Glomerular endothelial cell (primary cell): ENCODE measurements at regions not wholly inside any gene's neighbourhood (a gene's known extent, or its start where the extent isn't known, plus 50 kb on each side); places are given as distances from the start of the nearest gene placed in this dataset.
"Not testable (repeated sequence)": the region's sequence is repeated elsewhere in the genome, so short reads cannot be mapped to it uniquely, and the experiment has no call there.

Experiments
- DNase-seq: peaks from one replicate; pipeline ENCODE4 v3.0.0-alpha.2; 2011; ENCODE audit warnings: low read depth, low spot score; ENCODE audit errors: extremely low read depth

DNA sequence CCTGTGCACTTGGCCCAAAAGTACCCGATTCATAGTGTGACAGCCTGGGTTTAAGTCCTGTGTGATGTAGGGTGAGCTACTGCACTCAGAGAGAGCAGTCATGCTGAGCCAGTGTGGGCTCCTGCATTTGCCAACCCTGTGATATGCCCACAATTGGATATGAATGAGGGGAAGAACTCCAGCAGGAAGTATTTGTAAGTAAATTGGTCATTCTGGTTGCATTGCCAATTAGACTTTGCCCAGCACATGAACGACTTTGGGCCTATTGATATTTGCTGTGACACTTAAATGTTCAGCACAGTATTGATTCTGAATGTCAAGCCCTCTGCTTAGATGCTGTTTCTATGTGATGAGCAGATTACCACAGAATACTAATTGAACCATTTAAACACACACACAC is 570.9 kb downstream of the PIK3C3 start:
- no peak for DNase-seq

- DNase-seq = no peak
Measured at GRCh38 chr18:42527766-42528165, 572.7 kb downstream of the PIK3C3 start.

DNA sequence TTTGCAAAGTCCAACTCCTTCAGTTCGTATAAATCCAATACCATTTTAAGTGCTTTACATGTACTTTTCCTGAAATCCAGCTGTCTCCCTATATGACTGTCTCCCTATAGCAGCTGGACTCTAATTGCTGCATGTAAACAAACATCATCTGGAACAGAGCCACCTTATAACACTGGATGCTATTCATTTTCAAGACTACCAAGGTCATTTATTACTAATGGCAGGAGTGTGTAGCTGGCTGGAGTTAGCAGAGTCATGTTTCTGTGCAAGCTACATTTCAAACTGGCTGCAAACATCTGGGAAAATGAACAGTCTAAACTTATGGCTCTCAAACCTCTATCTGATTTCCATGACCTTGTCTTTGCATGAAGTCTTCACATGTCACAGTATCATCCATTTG is 575.2 kb downstream of the PIK3C3 start:
- no peak for DNase-seq

GRCh38 chr18:42532119-42532518 is 577.1 kb downstream of the PIK3C3 start:
- DNase-seq = no peak

DNA sequence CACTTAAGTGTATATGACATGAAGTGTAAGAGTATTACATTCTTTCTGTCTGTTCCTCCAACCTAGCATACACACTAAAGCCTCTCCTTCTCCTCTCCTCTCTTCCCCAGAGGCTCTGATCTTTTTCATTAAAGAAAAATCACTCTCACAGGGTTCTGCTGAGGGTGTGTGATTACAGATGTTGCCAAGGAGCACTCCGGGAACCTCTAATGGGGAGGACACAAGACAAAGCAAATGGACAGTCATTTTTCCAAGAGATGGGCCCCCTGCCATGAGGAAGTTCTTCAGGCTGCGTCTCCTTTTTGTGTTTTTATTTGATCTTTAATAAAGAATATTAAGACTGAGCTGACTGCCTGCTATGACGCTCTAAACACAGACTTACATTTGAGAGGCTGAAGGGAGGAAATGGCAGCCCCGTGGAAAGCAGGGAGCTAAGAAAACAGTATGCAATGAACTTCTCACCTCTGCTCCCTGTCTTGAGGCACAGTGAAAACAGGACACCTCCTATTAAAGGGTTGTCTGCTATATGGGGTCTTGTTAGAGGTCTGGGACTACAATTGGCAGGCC is 578.1 kb downstream of the PIK3C3 start:
- no peak for DNase-seq

- no peak for DNase-seq
Measured at GRCh38 chr18:42533616-42534015, 578.6 kb downstream of the PIK3C3 start.

- DNase-seq = no peak
Measured at GRCh38 chr18:42534313-42534712, 579.3 kb downstream of the PIK3C3 start.

DNA sequence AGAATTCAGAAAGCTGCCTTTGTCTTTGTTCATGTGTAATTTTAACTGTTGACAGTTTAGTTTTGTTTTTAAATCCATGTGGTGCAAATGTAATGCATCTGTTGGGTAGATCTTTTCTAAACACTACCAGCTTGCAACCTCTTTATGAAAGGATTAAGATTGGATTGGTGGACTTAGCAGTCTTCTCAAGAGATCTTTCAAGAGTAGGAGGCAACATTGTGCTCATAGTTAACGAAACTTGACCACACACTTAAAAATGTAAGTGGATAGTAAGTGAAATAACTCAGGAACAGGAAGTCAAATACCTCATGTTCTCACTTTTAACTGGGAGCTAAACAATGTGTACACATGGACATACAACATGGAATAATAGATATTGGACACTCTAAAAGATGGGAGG is 579.0 kb downstream of the RIT2 start:
- no peak for DNase-seq

GRCh38 chr18:42537291-42537690 is 578.2 kb downstream of the RIT2 start:
- DNase-seq = no peak

DNA sequence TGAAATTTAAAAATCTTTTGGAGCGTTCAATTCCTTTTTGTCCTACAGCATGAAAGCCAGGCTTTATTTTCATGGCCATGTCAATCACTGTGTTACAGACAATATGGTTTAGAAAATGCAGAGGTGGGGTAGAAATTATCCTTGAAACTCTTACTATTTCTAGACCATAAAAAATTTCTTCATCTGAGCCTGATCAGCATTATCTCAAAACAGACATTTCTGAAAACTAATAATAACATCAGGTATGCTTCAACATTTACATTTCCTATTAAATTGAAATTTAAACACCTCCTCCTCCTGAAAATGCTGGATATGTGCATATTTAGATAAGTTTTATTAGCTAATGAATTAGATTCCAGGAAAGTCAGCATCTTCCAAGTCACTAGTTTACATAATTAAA is 570.6 kb downstream of the RIT2 start:
- no peak for DNase-seq

DNA sequence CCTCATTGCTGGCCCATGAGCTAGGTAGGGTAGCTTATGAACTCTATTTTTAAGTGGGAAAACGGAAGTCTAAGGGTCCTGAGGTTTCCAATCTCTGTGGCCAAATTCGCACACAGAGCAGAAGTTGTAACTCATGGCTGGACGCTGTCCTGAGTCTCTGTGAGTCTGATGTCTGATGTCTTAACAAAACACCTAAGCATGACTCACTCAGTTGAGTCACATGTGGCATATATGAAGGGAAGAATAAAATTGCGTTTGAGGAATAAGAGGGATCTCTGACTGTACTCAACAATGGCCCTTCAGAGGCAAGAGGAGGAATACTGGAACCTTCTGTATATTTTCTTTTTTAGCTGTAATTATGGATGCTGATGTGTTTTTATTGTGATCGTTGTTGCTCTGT is 569.7 kb downstream of the RIT2 start:
- DNase-seq = no peak

DNA sequence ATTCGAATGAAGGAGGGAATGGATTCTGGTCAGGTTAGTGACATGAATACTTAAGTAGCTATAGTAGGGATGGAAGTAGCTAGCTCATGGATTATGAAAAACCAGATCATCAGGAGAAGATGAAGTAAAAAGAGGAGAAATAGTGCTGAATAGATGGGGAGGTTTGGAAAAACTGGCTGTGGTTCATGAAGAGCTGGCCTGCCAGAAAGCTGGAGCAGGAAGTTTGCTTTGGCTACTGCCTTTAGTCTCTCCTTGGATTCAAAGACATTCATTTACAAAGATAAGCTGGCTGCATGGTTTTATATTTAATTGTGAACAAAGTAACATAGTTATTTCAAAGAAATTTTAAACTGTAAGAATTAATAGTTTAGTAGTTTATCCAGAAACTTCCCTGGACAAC is 567.0 kb downstream of the RIT2 start:
- no peak for DNase-seq

DNA sequence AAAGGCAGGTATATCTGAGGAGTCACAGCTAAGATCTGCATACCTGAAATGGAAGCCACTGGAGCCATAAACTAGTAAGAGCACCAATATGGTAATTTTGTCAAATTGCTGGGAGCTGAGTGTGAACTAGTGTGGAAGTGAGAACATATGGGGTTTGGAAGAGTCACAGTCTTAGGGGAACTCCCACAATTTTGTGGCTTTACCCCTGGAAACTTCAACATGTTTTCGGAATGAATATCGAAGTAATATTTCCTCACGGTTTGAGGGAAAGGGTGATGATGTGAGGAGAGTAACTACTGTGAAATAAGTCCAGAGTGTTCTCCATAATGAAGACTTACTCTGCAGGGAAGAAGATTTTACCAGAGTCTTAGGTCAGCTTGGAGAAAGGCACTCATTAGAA is 565.9 kb downstream of the RIT2 start:
- no peak for DNase-seq

- DNase-seq = not testable (repeated sequence)
Measured at GRCh38 chr18:42552559-42552958, 562.9 kb downstream of the RIT2 start.

GRCh38 chr18:42559069-42559690 is 556.3 kb downstream of the RIT2 start:
- DNase-seq = no peak

GRCh38 chr18:42561521-42561920 is 554.0 kb downstream of the RIT2 start:
- no peak for DNase-seq

DNA sequence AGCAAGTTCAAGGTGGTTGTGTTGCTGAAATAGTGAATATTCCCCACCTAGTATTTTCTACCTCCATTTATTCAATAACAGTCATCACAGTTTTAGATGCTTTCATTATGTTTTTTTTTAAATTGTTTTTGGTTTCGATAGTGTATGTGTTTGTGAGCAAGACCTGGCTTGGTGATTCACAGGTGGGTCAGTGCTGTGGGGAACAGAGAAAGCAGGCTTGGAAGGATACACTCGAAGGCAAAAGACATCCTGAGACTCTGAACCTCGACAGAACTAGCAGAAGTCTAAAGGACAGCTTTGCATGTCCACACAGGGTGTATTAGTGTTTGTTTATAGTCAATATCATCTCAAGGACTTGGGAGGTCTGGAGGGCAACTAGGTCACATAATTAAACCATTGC is 551.5 kb downstream of the RIT2 start:
- DNase-seq = no peak

DNA sequence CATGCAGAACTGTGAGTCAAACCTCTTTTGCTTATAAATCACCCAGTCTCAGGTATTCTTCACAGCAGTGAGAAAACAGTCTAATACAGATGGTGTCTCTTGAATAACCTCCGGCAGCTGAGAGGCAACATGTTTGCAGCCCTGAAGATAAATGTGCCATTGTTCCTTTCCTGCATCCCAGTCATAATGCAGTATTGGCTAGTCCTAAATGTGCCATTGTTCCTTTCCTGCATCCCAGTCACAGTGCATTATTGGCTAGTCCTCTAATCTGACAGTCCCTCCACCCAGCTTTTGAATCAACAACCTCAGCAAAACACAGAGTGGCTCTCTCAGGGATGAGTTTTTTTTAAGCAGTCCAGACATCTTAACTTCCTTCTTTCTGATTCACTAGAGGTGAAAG is 550.7 kb downstream of the RIT2 start:
- DNase-seq = no peak

- no peak for DNase-seq
Measured at GRCh38 chr18:42568773-42569172, 546.7 kb downstream of the RIT2 start.

- no peak for DNase-seq
Measured at GRCh38 chr18:42574871-42575270, 540.6 kb downstream of the RIT2 start.

DNA sequence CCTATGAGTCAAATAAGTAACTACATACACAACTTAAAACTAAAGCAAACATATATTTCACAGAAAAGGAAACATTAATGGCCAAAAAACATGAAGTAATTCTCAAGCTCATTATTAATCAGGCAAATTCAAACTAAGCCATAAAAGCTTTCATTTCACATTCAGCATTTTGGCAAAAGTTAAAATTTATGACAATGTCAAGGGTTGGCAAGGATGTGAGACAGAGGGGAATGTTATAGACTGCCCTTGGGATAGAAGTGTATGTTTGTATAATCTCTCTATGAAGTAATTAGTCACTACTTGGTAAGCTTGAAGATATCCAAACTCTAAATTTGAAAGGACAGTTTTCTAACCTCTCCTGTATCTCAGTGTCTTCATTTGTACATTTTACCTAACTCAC is 539.4 kb downstream of the RIT2 start:
- no peak for DNase-seq

GRCh38 chr18:42578792-42579191 is 536.7 kb downstream of the RIT2 start:
- no peak for DNase-seq

DNA sequence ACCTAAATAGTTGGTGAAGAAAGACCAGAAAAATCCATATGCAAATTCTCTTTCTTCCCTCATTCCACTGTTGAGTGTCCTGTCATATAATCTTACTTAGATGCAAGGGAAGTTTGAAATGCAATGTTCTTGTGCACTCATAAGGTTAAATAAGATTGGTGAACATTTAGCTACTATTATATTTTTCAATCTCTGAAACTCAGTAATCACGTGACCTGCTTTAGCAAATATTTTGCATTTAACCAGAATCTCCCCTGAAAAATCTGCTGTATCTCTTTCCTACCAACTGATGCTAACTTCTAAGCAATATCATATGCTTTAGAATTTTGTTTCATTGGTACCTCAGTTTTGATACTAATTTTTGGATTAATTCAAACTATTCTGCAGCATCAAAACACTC is 533.2 kb downstream of the RIT2 start:
- no peak for DNase-seq
